Esophagus squamous epithelium (tissue), 4 donors: ENCODE measurements at regions not wholly inside any gene's neighbourhood (a gene's known extent, or its start where the extent isn't known, plus 50 kb on each side); places are given as distances from the start of the nearest gene placed in this dataset.

Experiments used
- POLR2A ChIP-seq, 4 donors: fragments of 450-650 bp; IDR thresholded peaks; one replicate each; pipeline ENCODE4 v1.6.1; 2017; ENCODE audit warnings: antibody characterized with exemption in 4 of 4, mild to moderate bottlenecking in 4 of 4, moderate library complexity in 3 of 4
- TF ChIP-seq, protein P1 (sequence below), 6 experiments: fragments of 450-650 bp in 4 of 6; fragments of 200-600 bp in 2 of 6; sonication (generic) in 2 of 6; IDR thresholded peaks; one replicate each; pipeline ENCODE4 v1.5.1; 2016 to 2019; ENCODE audit warnings: antibody characterized with exemption in 6 of 6, mild to moderate bottlenecking in 4 of 6, moderate library complexity in 4 of 6

DNA sequence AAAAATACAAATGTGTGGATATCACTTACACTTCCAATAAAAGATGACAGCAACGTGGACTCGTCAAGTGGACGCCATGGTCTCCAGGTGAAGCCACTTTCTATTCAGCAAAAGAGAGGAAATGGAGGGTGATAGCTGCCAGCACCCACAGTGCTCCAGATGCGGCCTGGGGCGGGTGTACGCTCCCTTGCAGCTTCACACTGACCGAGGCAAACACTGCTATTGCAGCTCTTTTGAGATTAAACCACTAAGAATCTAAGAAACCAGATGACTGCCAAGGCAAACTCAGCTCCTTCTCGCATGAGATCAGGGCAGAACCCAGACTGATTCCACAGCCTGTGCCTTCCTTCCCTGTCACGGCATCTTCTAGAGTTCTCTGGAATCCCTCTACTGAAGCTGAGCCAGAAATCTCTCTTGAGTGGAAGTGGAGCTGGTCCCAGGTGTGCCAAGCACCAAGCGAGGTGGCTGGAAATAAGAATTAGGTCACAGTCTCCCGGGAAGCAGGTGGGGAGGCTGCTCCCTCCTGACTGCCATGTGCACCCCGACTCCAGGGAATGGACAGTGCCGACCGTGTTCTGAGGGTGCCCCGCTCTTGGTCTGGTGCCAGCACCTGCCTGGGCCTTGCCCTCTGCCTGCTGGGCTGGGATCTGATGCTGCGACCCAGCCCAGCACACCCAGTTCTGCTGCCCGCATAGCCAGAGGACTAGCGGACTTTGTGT, 90.1 kb upstream of the AFDN start:
- TF ChIP-seq, protein P1, sequence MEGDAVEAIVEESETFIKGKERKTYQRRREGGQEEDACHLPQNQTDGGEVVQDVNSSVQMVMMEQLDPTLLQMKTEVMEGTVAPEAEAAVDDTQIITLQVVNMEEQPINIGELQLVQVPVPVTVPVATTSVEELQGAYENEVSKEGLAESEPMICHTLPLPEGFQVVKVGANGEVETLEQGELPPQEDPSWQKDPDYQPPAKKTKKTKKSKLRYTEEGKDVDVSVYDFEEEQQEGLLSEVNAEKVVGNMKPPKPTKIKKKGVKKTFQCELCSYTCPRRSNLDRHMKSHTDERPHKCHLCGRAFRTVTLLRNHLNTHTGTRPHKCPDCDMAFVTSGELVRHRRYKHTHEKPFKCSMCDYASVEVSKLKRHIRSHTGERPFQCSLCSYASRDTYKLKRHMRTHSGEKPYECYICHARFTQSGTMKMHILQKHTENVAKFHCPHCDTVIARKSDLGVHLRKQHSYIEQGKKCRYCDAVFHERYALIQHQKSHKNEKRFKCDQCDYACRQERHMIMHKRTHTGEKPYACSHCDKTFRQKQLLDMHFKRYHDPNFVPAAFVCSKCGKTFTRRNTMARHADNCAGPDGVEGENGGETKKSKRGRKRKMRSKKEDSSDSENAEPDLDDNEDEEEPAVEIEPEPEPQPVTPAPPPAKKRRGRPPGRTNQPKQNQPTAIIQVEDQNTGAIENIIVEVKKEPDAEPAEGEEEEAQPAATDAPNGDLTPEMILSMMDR (IDR thresholded peaks at IDR 0.05) = no peak
- TF ChIP-seq POLR2A (IDR thresholded peaks at IDR 0.05) = no peak
